ENCODE measurements at regions not wholly inside any gene's neighbourhood (a gene's known extent, or its start where the extent isn't known, plus 50 kb on each side); places are given as distances from the start of the nearest gene placed in this dataset.

DNA sequence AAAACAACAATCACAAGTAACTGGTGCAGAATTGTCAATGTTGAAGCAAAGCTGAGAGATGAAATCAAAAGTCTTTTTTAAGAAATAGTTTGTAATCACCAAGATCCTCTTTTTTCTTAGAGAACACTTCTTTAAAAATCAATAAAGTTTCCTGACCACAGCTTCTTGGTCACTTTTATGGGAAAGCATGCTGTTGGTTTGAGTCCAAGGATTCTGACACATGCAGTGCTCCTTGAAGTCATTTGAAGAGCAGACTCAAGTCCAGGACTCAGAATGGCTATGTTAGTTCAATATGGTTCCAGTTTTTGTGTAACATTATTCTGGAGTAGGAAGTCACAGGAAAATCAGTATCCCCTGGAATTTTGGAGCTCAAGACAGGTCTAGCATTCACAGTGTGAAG, 480.6 kb downstream of the NR2F1-AS1 start:
- Histone ChIP-seq H4K20me1 (ENCODE audit: control insufficient read depth, insufficient read depth) (no peaks in the 10 kb centered on the region), H3K36me3 (ENCODE audit: control insufficient read depth in 2 of 2, insufficient read depth in 2 of 2, low read length in 1 of 2) (no peaks in the 10 kb centered on the region), H3K27me3 (replicated peaks in 1 of 2; ENCODE audit: control insufficient read depth in 2 of 2, insufficient read depth in 2 of 2, low read length in 1 of 2) (no peaks in the 10 kb centered on the region), H3K4me2 (ENCODE audit: control insufficient read depth, insufficient read depth) (no peak overlapping the region), H2AFZ (ENCODE audit: control insufficient read depth, low read depth, low read length) (no peak overlapping the region), H3K9me3 (replicated peaks; ENCODE audit: control insufficient read depth, insufficient read depth, low read length) (no peaks in the 10 kb centered on the region), H3K9ac (ENCODE audit: control insufficient read depth, insufficient read depth, low read length) (no peak overlapping the region), H3K4me3 (no peak overlapping the region), H3K4me1 (ENCODE audit: control insufficient read depth, insufficient read depth, low read length) (no peaks in the 10 kb centered on the region), H3K79me2 (ENCODE audit: control insufficient read depth, insufficient read depth, low read length) (no peaks in the 10 kb centered on the region), H3K27ac (ENCODE audit: control insufficient read depth, insufficient read depth) (no peak overlapping the region)
- CTCF ChIA-PET = no interaction called here
- FAIRE-seq (no peak), DNase-seq (ENCODE audit: low read depth, low spot score) (no peak), ATAC-seq (no peak)
- POLR2A ChIA-PET = no interaction called here
- TF ChIP-seq HCFC1 (IDR thresholded peaks at IDR 0.05; ENCODE audit: low read length) = no peak
- TF ChIP-seq ZNF274 (IDR thresholded peaks at IDR 0.05; ENCODE audit: insufficient read depth, insufficient read length) = no peak
- TF ChIP-seq LARP7 (IDR thresholded peaks at IDR 0.05) = no peak
- TF ChIP-seq, protein P1, sequence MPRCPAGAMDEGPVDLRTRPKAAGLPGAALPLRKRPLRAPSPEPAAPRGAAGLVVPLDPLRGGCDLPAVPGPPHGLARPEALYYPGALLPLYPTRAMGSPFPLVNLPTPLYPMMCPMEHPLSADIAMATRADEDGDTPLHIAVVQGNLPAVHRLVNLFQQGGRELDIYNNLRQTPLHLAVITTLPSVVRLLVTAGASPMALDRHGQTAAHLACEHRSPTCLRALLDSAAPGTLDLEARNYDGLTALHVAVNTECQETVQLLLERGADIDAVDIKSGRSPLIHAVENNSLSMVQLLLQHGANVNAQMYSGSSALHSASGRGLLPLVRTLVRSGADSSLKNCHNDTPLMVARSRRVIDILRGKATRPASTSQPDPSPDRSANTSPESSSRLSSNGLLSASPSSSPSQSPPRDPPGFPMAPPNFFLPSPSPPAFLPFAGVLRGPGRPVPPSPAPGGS (IDR thresholded peaks at IDR 0.05; ENCODE audit: borderline replicate concordance, insufficient read depth, low read depth, low read length, poor library complexity, severe bottlenecking) = no peak
- no peak for TF ChIP-seq RBBP5 (conservative IDR thresholded peaks at IDR 0.05)
- TF ChIP-seq TARDBP (IDR thresholded peaks at IDR 0.05; ENCODE audit: borderline replicate concordance) = no peak
- no peak for TF ChIP-seq SIN3A (IDR thresholded peaks at IDR 0.05; ENCODE audit: low read depth, low read length)
- no peak for TF ChIP-seq POLR2AphosphoS5 (IDR thresholded peaks at IDR 0.05; ENCODE audit: low read length)
- no peak for TF ChIP-seq MTA3 (IDR thresholded peaks at IDR 0.05; ENCODE audit: borderline replicate concordance, low read length)
- TF ChIP-seq IKZF2 (IDR thresholded peaks at IDR 0.05) = no peak
- no peak for TF ChIP-seq JUND (IDR thresholded peaks at IDR 0.05; ENCODE audit: low read depth, low read length)
- no peak for TF ChIP-seq CREB1 (IDR thresholded peaks at IDR 0.05; ENCODE audit: low read depth)
- TF ChIP-seq GATAD2B (conservative IDR thresholded peaks at IDR 0.05; ENCODE audit: low read depth) = no peak
- no peak for TF ChIP-seq RAD51 (IDR thresholded peaks at IDR 0.05)
- TF ChIP-seq CHD2 (IDR thresholded peaks at IDR 0.05; ENCODE audit: borderline replicate concordance, low read depth, low read length) = no peak
- no peak for TF ChIP-seq ZNF384 (IDR thresholded peaks at IDR 0.05; ENCODE audit: borderline replicate concordance, low read depth, low read length)
- BruUV-seq (replicated peaks) = no TSS peak
- in situ Hi-C loops (cut with MboI) (no loop called here), intact Hi-C loops (cut with micrococcal nuclease; ENCODE audit: unreplicated experiment) (no loop called here)
- RAD21 ChIA-PET (ENCODE audit: unreplicated experiment) = no interaction called here
- SMC1A ChIA-PET (ENCODE audit: uncharacterized antibody, unreplicated experiment) = no interaction called here

Measured in GM12878 (cell line).